Endothelial cell of umbilical vein (primary cell): ENCODE measurements at regions not wholly inside any gene's neighbourhood (a gene's known extent, or its start where the extent isn't known, plus 50 kb on each side); places are given as distances from the start of the nearest gene placed in this dataset.
A peak's percentile ranks its signal among the peaks of the same experiment; 100 is the strongest.

ENCODE experiments used
- BruUV-seq: library from RNA; stranded (reverse); fragments of 400-500 nt; replicated peaks from 2 replicates; lab custom pipeline; 2021; lab: Mats Ljungman, UMichigan
- CTCF ChIA-PET: fragments of 300-600, 350-600 bp; sonication (Branson Sonifier 250); formaldehyde crosslinking; loops from one replicate; lab custom pipeline; 2021; ENCODE audit warnings: antibody characterized with exemption, inconsistent platforms; lab: Charles Lee
- POLR2A ChIA-PET: fragments of 300-600, 350-600 bp; sonication (Branson Sonifier 250); formaldehyde crosslinking; loops from one replicate; lab custom pipeline; 2021; ENCODE audit warnings: antibody characterized with exemption, inconsistent platforms; lab: Charles Lee
- DNase-seq: peaks from one replicate; pipeline ENCODE4 v3.0.0-alpha.2; 2011; ENCODE audit warnings: low read depth, low spot score
- FAIRE-seq: peaks from 2 replicates; lab custom pipeline; 2011; peaks lifted over from hg19 to GRCh38; lab: Jason Lieb, UNC
- H2AFZ ChIP-seq: 2 replicates; pipeline ENCODE4 v1.6.0; 2012; ENCODE audit warnings: low read depth, low read length, control low read depth, inconsistent platforms
- H3K27ac ChIP-seq: 2 replicates; pipeline ENCODE4 v1.5.1; 2011; ENCODE audit warnings: low read depth, mild to moderate bottlenecking, control low read depth, low read length, moderate library complexity; ENCODE audit not compliant: insufficient read depth
- H3K27me3 ChIP-seq, 2 experiments: 2 replicates each; pipeline versions ENCODE4 v1.6.0 to v1.6.1; 2011; ENCODE audit warnings: low read length in 2 of 2, mixed read lengths in 1 of 2; ENCODE audit not compliant: control insufficient read depth in 2 of 2, insufficient read depth in 2 of 2
- H3K36me3 ChIP-seq, 2 experiments: 2 replicates in 1 of 2; 3 replicates in 1 of 2; pipeline ENCODE4 v1.5.1; 2011; ENCODE audit warnings: low read length in 2 of 2, mild to moderate bottlenecking in 1 of 2, moderate library complexity in 1 of 2; ENCODE audit not compliant: control insufficient read depth in 2 of 2, insufficient read depth in 2 of 2; ENCODE audit errors: extremely low read depth in 1 of 2
- H3K4me1 ChIP-seq: 3 replicates; pipeline ENCODE4 v1.5.1; 2011; ENCODE audit warnings: mild to moderate bottlenecking, low read length; ENCODE audit not compliant: control insufficient read depth, insufficient read depth; ENCODE audit errors: extremely low read depth
- H3K4me2 ChIP-seq: 2 replicates; pipeline ENCODE4 v1.6.1; 2011; ENCODE audit warnings: low read length, control low read depth, mixed read lengths; ENCODE audit not compliant: insufficient read depth
- H3K4me3 ChIP-seq, 3 experiments: fragments of 200-600 bp in 1 of 3; sonication (generic), shearing (Covaris generic) in 1 of 3; replicated peaks in 1 of 3; 2 replicates each; pipeline ENCODE4 v1.5.1; 2011 to 2016; ENCODE audit warnings: control low read depth in 3 of 3, low read length in 3 of 3, mild to moderate bottlenecking in 2 of 3, inconsistent platforms in 1 of 3, low read depth in 1 of 3, moderate library complexity in 1 of 3; ENCODE audit not compliant: insufficient read depth in 1 of 3
- H3K79me2 ChIP-seq: 2 replicates; pipeline ENCODE4 v1.6.0; 2012; ENCODE audit warnings: low read length, inconsistent platforms; ENCODE audit not compliant: control insufficient read depth, insufficient read depth
- H3K9ac ChIP-seq: replicated peaks from 2 replicates; pipeline ENCODE3; 2011; ENCODE audit warnings: low read length, control low read depth; ENCODE audit not compliant: insufficient read depth; ENCODE audit errors: extremely low read depth
- H3K9me1 ChIP-seq: replicated peaks from 3 replicates; pipeline ENCODE4 v1.6.0; 2011; ENCODE audit warnings: mild to moderate bottlenecking, low read length; ENCODE audit not compliant: control insufficient read depth, insufficient read depth; ENCODE audit errors: extremely low read depth
- H3K9me3 ChIP-seq: replicated peaks from 2 replicates; pipeline ENCODE4 v1.5.1; 2012; ENCODE audit warnings: low read length, inconsistent platforms; ENCODE audit not compliant: control insufficient read depth, insufficient read depth
- H4K20me1 ChIP-seq: replicated peaks from 2 replicates; pipeline ENCODE3; 2011; ENCODE audit warnings: mild to moderate bottlenecking, low read length; ENCODE audit not compliant: control insufficient read depth, insufficient read depth; ENCODE audit errors: extremely low read depth
- CTCF ChIP-seq, 2 donors: IDR thresholded peaks; 1 replicate in 1 of 2; 2 replicates in 1 of 2; pipeline ENCODE4 v1.5.1; 2011; ENCODE audit warnings: low read length in 2 of 2, mild to moderate bottlenecking in 2 of 2, moderate library complexity in 2 of 2, control low read depth in 1 of 2, inconsistent platforms in 1 of 2, low read depth in 1 of 2; ENCODE audit not compliant: insufficient read depth in 1 of 2; ENCODE audit errors: extremely low read depth in 1 of 2
- EZH2 ChIP-seq: IDR thresholded peaks from 2 replicates; pipeline ENCODE4 v1.6.1; 2012; ENCODE audit warnings: borderline replicate concordance, low read depth, mild to moderate bottlenecking, moderate library complexity, low read length, inconsistent platforms; ENCODE audit not compliant: severe bottlenecking
- FOS ChIP-seq: IDR thresholded peaks from 2 replicates; pipeline ENCODE4 v1.6.1; 2011; ENCODE audit warnings: mild to moderate bottlenecking, low read length, moderate library complexity, borderline replicate concordance; ENCODE audit not compliant: insufficient read depth
- GATA2 ChIP-seq: IDR thresholded peaks from 2 replicates; pipeline ENCODE4 v1.7.0; 2011; ENCODE audit warnings: low read depth, mild to moderate bottlenecking, moderate library complexity, mixed read lengths, low read length; ENCODE audit not compliant: insufficient read length, insufficient read depth
- JUN ChIP-seq: IDR thresholded peaks from 2 replicates; pipeline ENCODE4 v1.6.1; 2011; ENCODE audit warnings: borderline replicate concordance, low read depth; ENCODE audit not compliant: insufficient read length, insufficient read depth
- MAX ChIP-seq: IDR thresholded peaks from 2 replicates; pipeline ENCODE4 v1.6.1; 2011; ENCODE audit not compliant: insufficient read depth, insufficient read length
- MYC ChIP-seq: IDR thresholded peaks from one replicate; pipeline ENCODE4 v1.6.1; 2011; ENCODE audit warnings: mild to moderate bottlenecking, low read depth, low read length
- POLR2A ChIP-seq: IDR thresholded peaks from 2 replicates; pipeline ENCODE4 v1.6.1; 2012; ENCODE audit warnings: low read depth, mild to moderate bottlenecking, control low read depth, low read length
- POLR2AphosphoS5 ChIP-seq: IDR thresholded peaks from 2 replicates; pipeline ENCODE4 v1.6.1; 2012; ENCODE audit warnings: low read depth, mild to moderate bottlenecking, control low read depth, low read length, moderate library complexity; ENCODE audit not compliant: insufficient read depth
- dilution Hi-C: fragments of 300-500 bp; cut with MboI; formaldehyde crosslinking; loops from one replicate; pipeline ENCODE4 v1.15.0; 2019; ENCODE audit warnings: low sequenced_read_pairs; ENCODE audit not compliant: extremely low pct_ligation_motif_present
- intact Hi-C: fragments of 100-400 bp; cut with micrococcal nuclease; formaldehyde crosslinking; loops from one replicate; pipeline ENCODE4 v1.10.0; 2022

GRCh38 chr6:81253821-81254220 lies 498.7 kb downstream of the TENT5A start:
- H2AFZ ChIP-seq = no peak overlapping the region

More at GRCh38 chr6:81253821-81254220, 498.7 kb downstream of the TENT5A start:
- Histone ChIP-seq H3K79me2 (no peaks in the 10 kb centered on the region), H3K9ac (no peak overlapping the region), H3K9me3 (no peaks in the 10 kb centered on the region), H3K27me3 (no peaks in the 10 kb centered on the region), H3K4me2 (no peak overlapping the region), H3K36me3 (no peaks in the 10 kb centered on the region), H3K27ac (no peak overlapping the region), H3K4me3 (no peak overlapping the region), H4K20me1 (no peaks in the 10 kb centered on the region), H3K9me1 (no peaks in the 10 kb centered on the region), H3K4me1 (no peaks in the 10 kb centered on the region)
- CTCF ChIA-PET = no interaction called here
- DNase-seq = no peak
- intact Hi-C loops = no loop called here
- no TSS peak for BruUV-seq
- POLR2A ChIA-PET = no interaction called here
- FAIRE-seq = peak; percentile 55
- dilution Hi-C loops = no loop called here
- no peak for TF ChIP-seq EZH2
- no peak for TF ChIP-seq GATA2
- TF ChIP-seq MAX = no peak
- no peak for TF ChIP-seq POLR2A
- no peak for TF ChIP-seq JUN
- no peak for TF ChIP-seq FOS
- no peak for TF ChIP-seq POLR2AphosphoS5
- no peak for TF ChIP-seq CTCF (IDR thresholded peaks at IDR 0.05; ENCODE audit: extremely low read depth in 1 of 2, insufficient read depth in 1 of 2, low read depth in 1 of 2, low read length in 2 of 2)
- no peak for TF ChIP-seq MYC
